Jurkat, Clone E6-1 (cell line): ENCODE measurements at regions not wholly inside any gene's neighbourhood (a gene's known extent, or its start where the extent isn't known, plus 50 kb on each side); places are given as distances from the start of the nearest gene placed in this dataset.

Experiments
- DNase-seq: peaks from one replicate; pipeline ENCODE4 v3.0.0-alpha.2; 2011; ENCODE audit warnings: low read depth, low spot score
- H3K4me3 ChIP-seq: 2 replicates; pipeline ENCODE4 v1.5.1; 2011; ENCODE audit warnings: mild to moderate bottlenecking, low read length, control low read depth, moderate library complexity

- no peak overlapping the region for H3K4me3 ChIP-seq
- DNase-seq = no peak
Observed at GRCh38 chr15:97706059-97706458, 254.4 kb upstream of the ARRDC4 start.

- DNase-seq = no peak
Observed at GRCh38 chr15:97708252-97708651, 252.3 kb upstream of the ARRDC4 start.

GRCh38 chr15:97712530-97712929 lies 248.0 kb upstream of the ARRDC4 start:
- no peak for DNase-seq
- H3K4me3 ChIP-seq = no peak overlapping the region

More at GRCh38 chr15:97708252-97708651, 252.3 kb upstream of the ARRDC4 start:
- H3K4me3 ChIP-seq = no peak overlapping the region

GRCh38 chr15:97717806-97718205 lies 242.7 kb upstream of the ARRDC4 start:
- no peak for DNase-seq

GRCh38 chr15:97718509-97718908 lies 242.0 kb upstream of the ARRDC4 start:
- DNase-seq = no peak
- H3K4me3 ChIP-seq = no peak overlapping the region

More at GRCh38 chr15:97717806-97718205, 242.7 kb upstream of the ARRDC4 start:
- no peak overlapping the region for H3K4me3 ChIP-seq

GRCh38 chr15:97728791-97729190 lies 231.7 kb upstream of the ARRDC4 start:
- no peak for DNase-seq
- no peak overlapping the region for H3K4me3 ChIP-seq

- no peak for DNase-seq
Observed at GRCh38 chr15:97729270-97729669, 231.2 kb upstream of the ARRDC4 start.

GRCh38 chr15:97730315-97730714 lies 230.2 kb upstream of the ARRDC4 start:
- no peak for DNase-seq
- H3K4me3 ChIP-seq = no peak overlapping the region

More at GRCh38 chr15:97729270-97729669, 231.2 kb upstream of the ARRDC4 start:
- no peak overlapping the region for H3K4me3 ChIP-seq

- no peak overlapping the region for H3K4me3 ChIP-seq
- DNase-seq = no peak
Observed at GRCh38 chr15:97731859-97732258, 228.6 kb upstream of the ARRDC4 start.

GRCh38 chr15:97733373-97733772 lies 227.1 kb upstream of the ARRDC4 start:
- no peak overlapping the region for H3K4me3 ChIP-seq
- no peak for DNase-seq

- no peak for DNase-seq
- H3K4me3 ChIP-seq = no peak overlapping the region
Observed at GRCh38 chr15:97736748-97737147, 223.8 kb upstream of the ARRDC4 start.

- DNase-seq = peak; percentile 57
- no peak overlapping the region for H3K4me3 ChIP-seq
Observed at GRCh38 chr15:97745481-97746071, 214.9 kb upstream of the ARRDC4 start.

GRCh38 chr15:97747342-97747741 lies 213.2 kb upstream of the ARRDC4 start:
- no peak overlapping the region for H3K4me3 ChIP-seq
- no peak for DNase-seq

- no peak overlapping the region for H3K4me3 ChIP-seq
- DNase-seq = no peak
Observed at GRCh38 chr15:97748576-97748975, 211.9 kb upstream of the ARRDC4 start.

GRCh38 chr15:97750060-97750459 lies 210.4 kb upstream of the ARRDC4 start:
- no peak overlapping the region for H3K4me3 ChIP-seq
- DNase-seq = no peak

GRCh38 chr15:97755726-97756125 lies 204.8 kb upstream of the ARRDC4 start:
- no peak overlapping the region for H3K4me3 ChIP-seq
- DNase-seq = no peak

- DNase-seq = peak; percentile 2
- no peak overlapping the region for H3K4me3 ChIP-seq
Observed at GRCh38 chr15:97759363-97759762, 201.1 kb upstream of the ARRDC4 start.

GRCh38 chr15:97761110-97761509 lies 199.4 kb upstream of the ARRDC4 start:
- no peak overlapping the region for H3K4me3 ChIP-seq
- DNase-seq = no peak

- DNase-seq = no peak
- no peak overlapping the region for H3K4me3 ChIP-seq
Observed at GRCh38 chr15:97783240-97783639, 177.3 kb upstream of the ARRDC4 start.

- no peak overlapping the region for H3K4me3 ChIP-seq
- no peak for DNase-seq
Observed at GRCh38 chr15:97786741-97787140, 173.8 kb upstream of the ARRDC4 start.

- no peak overlapping the region for H3K4me3 ChIP-seq
- DNase-seq = no peak
Observed at GRCh38 chr15:97790180-97790579, 170.3 kb upstream of the ARRDC4 start.
